GM23338 (cell line): ENCODE measurements at regions not wholly inside any gene's neighbourhood (a gene's known extent, or its start where the extent isn't known, plus 50 kb on each side); places are given as distances from the start of the nearest gene placed in this dataset.

Experiments
- ATAC-seq: fragments of 200-7000 bp; cut with Tn5 transposase; 3 replicates; pipeline ENCODE4 v1.9.1; 2020
- DNase-seq: peaks from one replicate; pipeline ENCODE4 v3.0.0-alpha.2; 2015; ENCODE audit warnings: low spot score
- H2AFZ ChIP-seq: fragments of 200-600 bp; sonication (generic); 2 replicates; pipeline ENCODE4 v1.8.0; 2016; ENCODE audit warnings: antibody characterized with exemption, mild to moderate bottlenecking, moderate library complexity
- H3F3A ChIP-seq: fragments of 200-600 bp; sonication (generic); replicated peaks from 2 replicates; pipeline ENCODE4 v1.8.0; 2017; ENCODE audit warnings: antibody characterized with exemption, mixed run types, low read depth
- H3K27ac ChIP-seq: fragments of 200-600 bp; sonication (generic); 2 replicates; pipeline ENCODE4 v1.6.1; 2016; ENCODE audit warnings: low read depth
- H3K27me3 ChIP-seq: fragments of 200-600 bp; sonication (generic); 2 replicates; pipeline ENCODE4 v1.8.0; 2016; ENCODE audit warnings: mild to moderate bottlenecking, mixed run types, moderate library complexity; ENCODE audit not compliant: insufficient read depth
- H3K36me3 ChIP-seq: fragments of 200-600 bp; sonication (generic); 2 replicates; pipeline ENCODE4 v1.8.0; 2016; ENCODE audit warnings: mild to moderate bottlenecking; ENCODE audit not compliant: insufficient read depth
- H3K4me1 ChIP-seq: fragments of 200-600 bp; sonication (generic); 2 replicates; pipeline ENCODE4 v1.8.0; 2016; ENCODE audit warnings: mild to moderate bottlenecking, moderate library complexity; ENCODE audit not compliant: insufficient read depth
- H3K4me2 ChIP-seq: fragments of 200-600 bp; sonication (generic); 2 replicates; pipeline ENCODE4 v1.7.1; 2017; ENCODE audit warnings: mixed run types
- H3K4me3 ChIP-seq: fragments of 200-600 bp; sonication (generic); 2 replicates; pipeline ENCODE4 v1.6.1; 2016; ENCODE audit warnings: mixed run types
- H3K79me2 ChIP-seq: fragments of 200-600 bp; sonication (generic); replicated peaks from 2 replicates; pipeline ENCODE4 v1.8.0; 2017; ENCODE audit warnings: mild to moderate bottlenecking; ENCODE audit not compliant: insufficient read depth
- H3K9me2 ChIP-seq: fragments of 200-600 bp; sonication (generic); 2 replicates; pipeline ENCODE4 v1.8.0; 2017; ENCODE audit not compliant: insufficient read depth
- H4K20me1 ChIP-seq: fragments of 200-600 bp; sonication (generic); replicated peaks from 2 replicates; pipeline ENCODE4 v1.8.0; 2017; ENCODE audit warnings: mild to moderate bottlenecking; ENCODE audit not compliant: insufficient read depth
- H3K27ac Mint-ChIP-seq: 2 replicates; pipeline ENCODE4 v1.8.0; 2020; ENCODE audit warnings: inconsistent platforms, mild to moderate bottlenecking, moderate library complexity, mixed read lengths
- H3K27me3 Mint-ChIP-seq: 3 replicates; pipeline ENCODE4 v1.8.0; 2022; ENCODE audit warnings: low read depth, mild to moderate bottlenecking, moderate library complexity, mixed read lengths, inconsistent platforms; ENCODE audit not compliant: insufficient read depth, poor library complexity
- H3K36me3 Mint-ChIP-seq: 3 replicates; pipeline ENCODE4 v1.8.0; 2021; ENCODE audit warnings: low read depth, mild to moderate bottlenecking, inconsistent platforms, moderate library complexity, mixed read lengths
- H3K4me1 Mint-ChIP-seq: 3 replicates; pipeline ENCODE4 v1.8.0; 2020; ENCODE audit warnings: mild to moderate bottlenecking, inconsistent platforms, mixed read lengths
- H3K4me3 Mint-ChIP-seq: 3 replicates; pipeline ENCODE4 v1.8.0; 2021; ENCODE audit warnings: moderate library complexity, mild to moderate bottlenecking, inconsistent platforms, mixed read lengths
- H3K9me3 Mint-ChIP-seq: 3 replicates; pipeline ENCODE4 v1.8.0; 2020; ENCODE audit warnings: moderate library complexity, mild to moderate bottlenecking, inconsistent platforms, mixed read lengths
- CREB1 ChIP-seq: fragments of 250-450 bp; sonication (Bioruptor Pico); IDR thresholded peaks from 2 replicates; pipeline ENCODE4 v1.5.0; 2020; ENCODE audit warnings: low read depth, mild to moderate bottlenecking, moderate library complexity
- CTCF ChIP-seq, 2 experiments: fragments of 200-600 bp in 1 of 2; sonication (generic) in 1 of 2; conservative IDR thresholded peaks; 2 replicates each; pipeline versions ENCODE4 v1.5.1 to v1.6.1; 2016 to 2017; ENCODE audit warnings: antibody characterized with exemption in 2 of 2, low read depth in 2 of 2, mild to moderate bottlenecking in 2 of 2, moderate library complexity in 1 of 2
- EZH2 ChIP-seq: fragments of 200-600 bp; sonication (generic); IDR thresholded peaks from one replicate; pipeline ENCODE4 v1.8.0; 2017; ENCODE audit warnings: antibody characterized with exemption, mild to moderate bottlenecking, low read depth; ENCODE audit not compliant: unreplicated experiment
- EZH2phosphoT487 ChIP-seq: fragments of 200-600 bp; sonication (generic); IDR thresholded peaks from one replicate; pipeline ENCODE4 v1.8.1; 2018; ENCODE audit warnings: antibody characterized with exemption; ENCODE audit not compliant: unreplicated experiment
- JUNB ChIP-seq: IDR thresholded peaks from one replicate; pipeline ENCODE4 v1.6.1; 2016; ENCODE audit warnings: antibody characterized with exemption; ENCODE audit not compliant: unreplicated experiment
- NANOG ChIP-seq: IDR thresholded peaks from 2 replicates; pipeline ENCODE4 v1.6.1; 2016; ENCODE audit warnings: antibody characterized with exemption, borderline replicate concordance
- STAT1 ChIP-seq: IDR thresholded peaks from one replicate; pipeline ENCODE4 v1.6.1; 2016; ENCODE audit warnings: antibody characterized with exemption; ENCODE audit not compliant: unreplicated experiment
- ZNF331 ChIP-seq: fragments of 250-450 bp; sonication (Bioruptor Pico); IDR thresholded peaks from 2 replicates; pipeline ENCODE4 v1.5.0; 2020; ENCODE audit warnings: low read depth, mild to moderate bottlenecking, moderate library complexity
- ZNF462 ChIP-seq: fragments of 250-450 bp; sonication (Bioruptor Pico); IDR thresholded peaks from 2 replicates; pipeline ENCODE4 v1.5.0; 2020; ENCODE audit warnings: mild to moderate bottlenecking, moderate library complexity

GRCh38 chr2:120879431-120880295, 144.0 kb downstream of the GLI2 start:
- peaks cover 61% of the 10 kb centered on the region for H3K4me1 Mint-ChIP-seq
- no peaks in the 10 kb centered on the region for H3K36me3 ChIP-seq
- TF ChIP-seq JUNB (no peak), CTCF (conservative IDR thresholded peaks at IDR 0.05; ENCODE audit: low read depth in 2 of 2) (peak in 1 of 2 experiments; percentile 17; a peak in 1 of 4 replicates), CREB1 (no peak)
- H3K9me3 Mint-ChIP-seq = no peaks in the 10 kb centered on the region
- H3K79me2 ChIP-seq = peaks cover 89% of the 10 kb centered on the region
- no peaks in the 10 kb centered on the region for H3K9me2 ChIP-seq
- H4K20me1 ChIP-seq = peaks cover 40% of the 10 kb centered on the region
- H3K27ac ChIP-seq = no peak overlapping the region
- H3K27me3 Mint-ChIP-seq = peaks cover 24% of the 10 kb centered on the region
- peaks cover 2% of the 10 kb centered on the region; the same call in 1 of the 3 replicates for H3K36me3 Mint-ChIP-seq
- no peaks in the 10 kb centered on the region for H3K27me3 ChIP-seq
- no peak overlapping the region for H3K4me2 ChIP-seq
- no peak overlapping the region for H3K4me3 ChIP-seq
- no peak overlapping the region for H3K27ac Mint-ChIP-seq
- no peak overlapping the region for H3K4me3 Mint-ChIP-seq
- H3K4me1 ChIP-seq = peaks cover 16% of the 10 kb centered on the region
- peak; percentile 49 for ATAC-seq
- H2AFZ ChIP-seq = no peak overlapping the region
- DNase-seq = peak; percentile 56
- no peaks in the 10 kb centered on the region for H3F3A ChIP-seq

- Histone ChIP-seq H4K20me1 (peaks cover 40% of the 10 kb centered on the region), H3K4me2 (no peak overlapping the region), H3K27ac (no peak overlapping the region), H3K4me1 (peaks cover 16% of the 10 kb centered on the region), H3K4me3 (no peak overlapping the region), H3F3A (no peaks in the 10 kb centered on the region), H2AFZ (no peak overlapping the region), H3K79me2 (peaks cover 89% of the 10 kb centered on the region), H3K9me2 (no peaks in the 10 kb centered on the region), H3K27me3 (no peaks in the 10 kb centered on the region), H3K36me3 (no peaks in the 10 kb centered on the region)
- Mint-ChIP-seq H3K9me3 (no peaks in the 10 kb centered on the region; the same call in 2 of the 3 replicates), H3K27me3 (peaks cover 20% of the 10 kb centered on the region), H3K36me3 (peaks cover 2% of the 10 kb centered on the region; the same call in 1 of the 3 replicates), H3K27ac (peak overlapping the region; percentile 23; the same call in 1 of the 2 replicates), H3K4me1 (peaks cover 63% of the 10 kb centered on the region), H3K4me3 (no peak overlapping the region)
- no peak for DNase-seq
- no peak for ATAC-seq
- TF ChIP-seq ZNF331 (CRISPR knock-in tag) (no peak), STAT1 (no peak), EZH2 (no peak), NANOG (no peak), JUNB (no peak), EZH2phosphoT487 (no peak), ZNF462 (CRISPR knock-in tag) (no peak), CREB1 (no peak)
These were observed 144.7 kb downstream of the GLI2 start for GRCh38 chr2:120880381-120880780.
